T-cell (primary cell): ENCODE measurements at regions not wholly inside any gene's neighbourhood (a gene's known extent, or its start where the extent isn't known, plus 50 kb on each side); places are given as distances from the start of the nearest gene placed in this dataset.
"Not testable (repeated sequence)": the region's sequence is repeated elsewhere in the genome, so short reads cannot be mapped to it uniquely, and the experiment has no call there.

Source experiments
- ATAC-seq, 4 experiments: fragments of 200-7000 bp in 3 of 4; fragments of 150-1000 bp in 1 of 4; cut with Tn5 transposase; replicated peaks in 1 of 4; 1 replicate in 3 of 4; 2 replicates in 1 of 4; pipeline ENCODE4 v1.10.0; 2021; ENCODE audit warnings: moderate library complexity in 3 of 4, mild to moderate bottlenecking in 2 of 4, moderate number of reproducible peaks in 1 of 4
- CTCF ChIA-PET, 2 donors: fragments of 300-600 bp; sonication (Branson Sonifier 250); formaldehyde crosslinking; loops; one replicate each; lab custom pipeline; 2022; ENCODE audit warnings: antibody characterized with exemption in 2 of 2; lab: Charles Lee
- POLR2A ChIA-PET, 2 donors: fragments of 300-600 bp; sonication (Branson Sonifier 250); formaldehyde crosslinking; loops; one replicate each; lab custom pipeline; 2022; ENCODE audit warnings: antibody characterized with exemption in 2 of 2; lab: Charles Lee
- DNase-seq, 35 experiments: peaks; one replicate each; pipeline versions ENCODE4 v3.0.0 to v3.0.0-alpha.2; 2013 to 2023
- H3K27ac ChIP-seq: one replicate; pipeline ENCODE4 v1.5.1; 2013; ENCODE audit warnings: low read length
- H3K27me3 ChIP-seq, 2 experiments: replicated peaks in 1 of 2; 1 replicate in 1 of 2; 2 replicates in 1 of 2; pipeline versions ENCODE4 v1.6.1 to v1.7.0; 2013; ENCODE audit warnings: low read length in 1 of 2, mixed read lengths in 1 of 2; ENCODE audit not compliant: control insufficient read depth in 2 of 2, insufficient read depth in 2 of 2; ENCODE audit errors: extremely low read depth in 1 of 2
- H3K36me3 ChIP-seq, 2 donors: 1 replicate in 1 of 2; 2 replicates in 1 of 2; pipeline versions ENCODE4 v1.6.1 to v1.7.0; 2013; ENCODE audit warnings: low read length in 1 of 2; ENCODE audit not compliant: control insufficient read depth in 2 of 2, insufficient read depth in 1 of 2; ENCODE audit errors: extremely low read depth in 1 of 2
- H3K4me1 ChIP-seq, 2 experiments: 1 replicate in 1 of 2; 2 replicates in 1 of 2; pipeline versions ENCODE4 v1.6.1 to v1.7.0; 2013; ENCODE audit warnings: low read length in 2 of 2, mixed read lengths in 1 of 2; ENCODE audit not compliant: insufficient read depth in 2 of 2, control insufficient read depth in 1 of 2; ENCODE audit errors: extremely low read depth in 1 of 2
- H3K4me3 ChIP-seq, 2 donors: 1 replicate in 1 of 2; 2 replicates in 1 of 2; pipeline versions ENCODE4 v1.5.1 to v1.7.0; 2013; ENCODE audit warnings: mild to moderate bottlenecking in 2 of 2, low read length in 1 of 2, moderate library complexity in 1 of 2; ENCODE audit not compliant: control insufficient read depth in 1 of 2; ENCODE audit errors: extremely low read depth in 1 of 2
- H3K9me3 ChIP-seq: 2 replicates; pipeline ENCODE4 v1.7.0; 2013
- H3K27ac Mint-ChIP-seq, 2 donors: one replicate each; pipeline ENCODE4 v1.8.0; 2020 to 2021; ENCODE audit warnings: mild to moderate bottlenecking in 2 of 2, mixed read lengths in 2 of 2
- H3K27me3 Mint-ChIP-seq, 2 donors: one replicate each; pipeline ENCODE4 v1.8.0; 2021 to 2022; ENCODE audit warnings: mixed read lengths in 2 of 2
- H3K36me3 Mint-ChIP-seq: one replicate; pipeline ENCODE4 v1.8.0; 2021; ENCODE audit warnings: mixed read lengths
- H3K4me1 Mint-ChIP-seq, 3 donors: one replicate each; pipeline ENCODE4 v1.8.0; 2020 to 2022; ENCODE audit warnings: mixed read lengths in 3 of 3, mild to moderate bottlenecking in 1 of 3
- H3K4me3 Mint-ChIP-seq, 3 donors: one replicate each; pipeline ENCODE4 v1.8.0; 2020 to 2022; ENCODE audit warnings: mild to moderate bottlenecking in 3 of 3, mixed read lengths in 3 of 3, moderate library complexity in 3 of 3
- H3K9me3 Mint-ChIP-seq, 3 donors: one replicate each; pipeline ENCODE4 v1.8.0; 2020 to 2022; ENCODE audit warnings: mixed read lengths in 3 of 3
- WGBS: methylation state at CpG from one replicate; pipeline ENCODE4 v1.1.5; 2013; ENCODE audit warnings: missing lambda C conversion rate; ENCODE audit not compliant: insufficient coverage; 5-methylcytosine and 5-hydroxymethylcytosine counted together

DNA sequence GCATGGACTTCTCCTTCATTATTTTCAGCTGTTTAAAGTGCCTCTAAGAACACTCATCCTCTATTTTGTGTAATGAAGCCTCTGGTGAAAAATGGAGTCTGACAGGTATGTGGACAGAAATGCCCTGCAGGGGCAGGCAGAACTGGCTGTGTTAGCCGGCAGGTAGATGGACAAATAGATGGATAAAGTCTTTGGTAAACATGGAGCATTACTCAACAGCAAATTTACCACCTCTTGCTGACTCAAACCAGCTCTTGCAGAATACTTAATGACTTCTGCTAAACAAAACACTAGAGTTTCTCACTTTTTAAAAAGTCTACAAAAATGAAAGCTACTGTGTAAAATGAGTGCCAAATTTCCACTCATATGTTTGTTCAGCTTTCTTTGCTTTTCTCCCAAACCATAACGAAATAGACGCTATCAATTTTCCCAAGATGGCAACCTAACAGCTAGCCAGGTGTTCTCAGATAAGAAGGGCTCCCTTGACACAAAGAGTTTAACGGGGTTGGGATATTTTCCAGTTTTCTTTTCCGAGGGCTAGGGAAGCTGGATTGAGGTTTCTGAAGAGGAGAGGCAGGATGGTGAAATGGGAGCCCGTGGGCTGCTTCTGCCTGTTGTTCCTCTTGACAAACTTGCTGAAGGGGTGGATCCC lies 71.9 kb upstream of the HABP2 start:
- ATAC-seq: no peak
- no peak for DNase-seq
- no peaks in the 10 kb centered on the region for H3K27me3 ChIP-seq
- no peaks in the 10 kb centered on the region for H3K36me3 ChIP-seq
- Mint-ChIP-seq H3K27ac (no peak overlapping the region), H3K27me3 (no peaks in the 10 kb centered on the region), H3K9me3 (peaks cover 0 to 21% (median 18%) of the 10 kb centered on the region in 3 donors), H3K4me1 (no peaks in the 10 kb centered on the region), H3K36me3 (no peaks in the 10 kb centered on the region), H3K4me3 (no peak overlapping the region)
- H3K4me1 ChIP-seq: no peaks in the 10 kb centered on the region
- peaks cover 2% of the 10 kb centered on the region for H3K9me3 ChIP-seq
- no CpG with 5 or more reads among the region's 6 CpGs for WGBS
- ChIA-PET CTCF (no interaction called here), POLR2A (no interaction called here)
- no peak overlapping the region for H3K4me3 ChIP-seq
- no peak overlapping the region for H3K27ac ChIP-seq

DNA sequence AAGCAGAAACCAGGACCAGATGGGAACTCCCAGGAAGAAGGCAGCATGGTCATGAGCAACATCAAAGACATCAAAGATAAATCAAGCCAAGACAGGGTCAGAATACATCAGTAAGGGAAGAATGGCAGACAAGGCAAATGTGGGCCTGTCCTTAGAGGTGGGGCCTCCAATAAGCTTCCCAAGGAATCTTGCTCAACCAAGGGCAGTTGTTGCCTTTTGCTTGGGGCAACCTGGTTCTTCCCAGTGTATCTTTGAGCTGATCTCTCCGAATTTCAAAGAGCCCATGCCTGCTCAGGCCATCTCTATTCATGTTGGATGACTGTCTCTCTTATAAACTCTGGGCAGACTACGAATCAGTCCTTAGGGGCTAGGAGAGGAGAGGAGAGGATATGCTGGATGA lies 68.4 kb upstream of the HABP2 start:
- no CpG with 5 or more reads among the region's 2 CpGs for WGBS
- DNase-seq (no peak), ATAC-seq (no peak)
- Mint-ChIP-seq H3K27me3 (peaks cover 1 to 6% of the 10 kb centered on the region in 2 donors), H3K4me1 (no peaks in the 10 kb centered on the region), H3K9me3 (peaks cover 0 to 17% (median 11%) of the 10 kb centered on the region in 3 donors), H3K4me3 (no peak overlapping the region), H3K36me3 (no peaks in the 10 kb centered on the region), H3K27ac (no peak overlapping the region)
- Histone ChIP-seq H3K27ac (no peak overlapping the region), H3K36me3 (no peaks in the 10 kb centered on the region), H3K4me3 (no peak overlapping the region), H3K9me3 (peaks cover 2% of the 10 kb centered on the region), H3K27me3 (no peaks in the 10 kb centered on the region), H3K4me1 (no peaks in the 10 kb centered on the region)
- ChIA-PET CTCF (interaction anchor here in 1 of 2 donors (0.6 kb wide), 1 partner anchor 101 kb away, joined by 3 read pairs; no protein-coding TSS in a partner anchor), POLR2A (no interaction called here)

GRCh38 chr10:113485736-113486135 lies 67.1 kb upstream of the HABP2 start:
- ChIA-PET CTCF (no interaction called here), POLR2A (no interaction called here)
- DNase-seq (no peak), ATAC-seq (no peak)
- Histone ChIP-seq H3K4me3 (no peak overlapping the region), H3K27me3 (no peaks in the 10 kb centered on the region), H3K9me3 (no peaks in the 10 kb centered on the region), H3K36me3 (no peaks in the 10 kb centered on the region), H3K27ac (no peak overlapping the region), H3K4me1 (no peaks in the 10 kb centered on the region)
- Mint-ChIP-seq H3K36me3 (no peaks in the 10 kb centered on the region), H3K27me3 (peaks cover 1 to 6% of the 10 kb centered on the region in 2 donors), H3K27ac (no peak overlapping the region), H3K4me1 (no peaks in the 10 kb centered on the region), H3K9me3 (peaks cover 0 to 5% (median 0%) of the 10 kb centered on the region in 3 donors), H3K4me3 (no peak overlapping the region)
- WGBS: no CpG with 5 or more reads among the region's 1 CpG

GRCh38 chr10:113486531-113486930 lies 66.3 kb upstream of the HABP2 start:
- H3K4me1 Mint-ChIP-seq: no peaks in the 10 kb centered on the region
- Histone ChIP-seq H3K4me1 (no peaks in the 10 kb centered on the region), H3K9me3 (no peaks in the 10 kb centered on the region), H3K27me3 (no peaks in the 10 kb centered on the region), H3K27ac (no peak overlapping the region), H3K4me3 (no peak overlapping the region), H3K36me3 (no peaks in the 10 kb centered on the region)
- H3K4me3 Mint-ChIP-seq: no peak overlapping the region
- H3K36me3 Mint-ChIP-seq: no peaks in the 10 kb centered on the region
- DNase-seq (no peak), ATAC-seq (no peak)
- WGBS: 70% methylated on average over 4 of the region's 4 CpGs
- H3K27me3 Mint-ChIP-seq: peaks cover 4 to 6% of the 10 kb centered on the region in 2 donors
- no peak overlapping the region for H3K27ac Mint-ChIP-seq
- ChIA-PET POLR2A (no interaction called here), CTCF (no interaction called here)
- peaks cover 0 to 5% (median 0%) of the 10 kb centered on the region in 3 donors for H3K9me3 Mint-ChIP-seq

- no peaks in the 10 kb centered on the region for H3K36me3 Mint-ChIP-seq
- Histone ChIP-seq H3K9me3 (no peaks in the 10 kb centered on the region), H3K4me3 (no peak overlapping the region), H3K4me1 (no peaks in the 10 kb centered on the region), H3K27ac (no peak overlapping the region), H3K36me3 (no peaks in the 10 kb centered on the region), H3K27me3 (no peaks in the 10 kb centered on the region)
- H3K4me3 Mint-ChIP-seq: no peak overlapping the region
- H3K27me3 Mint-ChIP-seq: peaks cover 4 to 6% of the 10 kb centered on the region in 2 donors
- WGBS: no CpG with 5 or more reads among the region's 1 CpG
- CTCF ChIA-PET: no interaction called here
- no peaks in the 10 kb centered on the region for H3K4me1 Mint-ChIP-seq
- H3K9me3 Mint-ChIP-seq: no peaks in the 10 kb centered on the region
- ATAC-seq: no peak
- POLR2A ChIA-PET: no interaction called here
- no peak overlapping the region for H3K27ac Mint-ChIP-seq
- no peak for DNase-seq
These were observed 65.7 kb upstream of the HABP2 start for GRCh38 chr10:113487154-113487553.

DNA sequence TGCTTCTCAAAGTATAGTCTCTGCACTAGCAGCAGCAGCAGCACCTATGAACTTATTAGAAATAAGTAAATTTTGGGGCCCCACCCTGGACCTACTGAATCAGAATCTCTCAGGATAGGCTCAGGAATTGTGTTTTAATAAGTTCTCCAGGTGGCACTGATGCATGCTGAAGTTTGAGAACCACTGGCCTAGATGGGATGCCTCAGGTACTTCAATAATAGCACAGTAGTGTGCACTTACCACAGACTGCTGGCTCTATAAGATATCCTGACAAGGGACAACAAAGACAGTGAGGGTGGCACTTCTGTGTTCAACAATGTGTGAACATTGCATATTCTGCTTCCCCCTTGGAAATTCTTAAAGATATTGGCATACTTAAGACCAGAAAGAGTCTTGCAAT lies 64.7 kb upstream of the HABP2 start:
- peaks cover 4 to 6% of the 10 kb centered on the region in 2 donors for H3K27me3 Mint-ChIP-seq
- DNase-seq: no peak
- no peaks in the 10 kb centered on the region for H3K4me1 ChIP-seq
- no peaks in the 10 kb centered on the region for H3K36me3 ChIP-seq
- no peak overlapping the region for H3K27ac Mint-ChIP-seq
- POLR2A ChIA-PET: no interaction called here
- no peak for ATAC-seq
- no peaks in the 10 kb centered on the region for H3K36me3 Mint-ChIP-seq
- H3K9me3 Mint-ChIP-seq: no peaks in the 10 kb centered on the region
- CTCF ChIA-PET: interaction anchor here in 1 of 2 donors (0.5 kb wide), 1 partner anchor 45 kb away, joined by 3 read pairs; no protein-coding TSS in a partner anchor
- H3K27me3 ChIP-seq: no peaks in the 10 kb centered on the region
- no peak overlapping the region for H3K27ac ChIP-seq
- no peaks in the 10 kb centered on the region for H3K4me1 Mint-ChIP-seq
- no peak overlapping the region for H3K4me3 ChIP-seq
- H3K4me3 Mint-ChIP-seq: no peak overlapping the region
- H3K9me3 ChIP-seq: no peaks in the 10 kb centered on the region

DNA sequence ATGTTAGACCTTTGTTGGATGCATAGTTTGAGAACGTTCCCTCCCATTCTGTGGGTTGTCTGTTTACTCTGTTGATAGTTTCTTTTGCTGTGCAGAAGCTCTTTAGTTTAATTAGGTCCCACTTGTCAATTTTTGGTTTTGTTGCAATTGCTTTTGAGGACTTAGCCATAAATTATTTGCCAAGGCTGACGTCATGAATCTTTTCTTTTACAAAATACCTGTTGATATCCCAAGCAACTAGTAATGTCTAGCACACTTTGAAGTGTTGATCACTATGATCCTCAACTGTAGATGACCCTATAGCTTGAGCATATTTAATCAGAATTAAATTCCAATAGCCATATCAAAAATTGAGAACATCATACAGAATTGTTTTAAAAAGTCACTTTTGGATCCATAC lies 63.3 kb upstream of the HABP2 start:
- H3K9me3 ChIP-seq, POLR2A ChIA-PET, H3K27me3 Mint-ChIP-seq, H3K4me3 Mint-ChIP-seq, H3K36me3 ChIP-seq, ATAC-seq, H3K27ac Mint-ChIP-seq, CTCF ChIA-PET, H3K36me3 Mint-ChIP-seq, H3K4me1 Mint-ChIP-seq, DNase-seq, H3K27ac ChIP-seq, H3K27me3 ChIP-seq, H3K4me1 ChIP-seq, H3K4me3 ChIP-seq, H3K9me3 Mint-ChIP-seq: not testable (repeated sequence)
- WGBS: 67% methylated on average over 1 of the region's 2 CpGs
